PFSK-1 (cell line): ENCODE measurements at regions not wholly inside any gene's neighbourhood (a gene's known extent, or its start where the extent isn't known, plus 50 kb on each side); places are given as distances from the start of the nearest gene placed in this dataset.

Experiments used
- FOXP2 ChIP-seq: optimal IDR thresholded peaks from 2 replicates; pipeline ENCODE3; 2011; ENCODE audit warnings: borderline replicate concordance, control low read depth, inconsistent platforms; ENCODE audit not compliant: insufficient read depth; ENCODE audit errors: extremely low read length, extremely low read depth
- POLR2AphosphoS5 ChIP-seq: IDR thresholded peaks from 2 replicates; pipeline ENCODE4 v1.6.1; 2012; ENCODE audit warnings: low read depth, mild to moderate bottlenecking, control low read depth, low read length, moderate library complexity
- REST ChIP-seq, 2 experiments: IDR thresholded peaks; 2 replicates each; pipeline versions ENCODE4 v1.6.1 to v1.8.0; 2011 to 2012; ENCODE audit warnings: low read depth in 2 of 2, low read length in 2 of 2, control low read depth in 1 of 2, inconsistent platforms in 1 of 2, mild to moderate bottlenecking in 1 of 2, moderate library complexity in 1 of 2; ENCODE audit not compliant: insufficient read depth in 1 of 2
- SIN3A ChIP-seq: IDR thresholded peaks from 2 replicates; pipeline ENCODE4 v1.6.1; 2012; ENCODE audit warnings: mild to moderate bottlenecking, low read length, moderate library complexity, borderline replicate concordance; ENCODE audit not compliant: insufficient read depth
- TAF1 ChIP-seq: IDR thresholded peaks from 2 replicates; pipeline ENCODE4 v1.6.1; 2012; ENCODE audit warnings: low read length, control low read depth, borderline replicate concordance; ENCODE audit not compliant: insufficient read depth

GRCh38 chr14:48435221-48435620 lies 759.8 kb upstream of the MDGA2 start:
- TF ChIP-seq POLR2AphosphoS5 (no peak), FOXP2 (no peak), TAF1 (no peak), SIN3A (no peak), REST (IDR thresholded peaks at IDR 0.05; ENCODE audit: insufficient read depth in 1 of 2, low read depth in 2 of 2, low read length in 2 of 2) (no peak)

GRCh38 chr14:48430805-48431204 lies 755.4 kb upstream of the MDGA2 start:
- no peak for TF ChIP-seq FOXP2
- no peak for TF ChIP-seq REST (IDR thresholded peaks at IDR 0.05; ENCODE audit: insufficient read depth in 1 of 2, low read depth in 2 of 2, low read length in 2 of 2)
- TF ChIP-seq SIN3A = no peak
- TF ChIP-seq POLR2AphosphoS5 = no peak
- no peak for TF ChIP-seq TAF1

- TF ChIP-seq SIN3A = no peak
- TF ChIP-seq TAF1 = no peak
Observed at GRCh38 chr14:48429512-48429911, 754.1 kb upstream of the MDGA2 start.

GRCh38 chr14:48417715-48418500 lies 742.5 kb upstream of the MDGA2 start:
- TF ChIP-seq SIN3A (no peak), REST (IDR thresholded peaks at IDR 0.05; ENCODE audit: insufficient read depth in 1 of 2, low read depth in 2 of 2, low read length in 2 of 2) (no peak), TAF1 (no peak), POLR2AphosphoS5 (no peak), FOXP2 (no peak)

GRCh38 chr14:48401321-48401720 lies 725.9 kb upstream of the MDGA2 start:
- TF ChIP-seq REST (IDR thresholded peaks at IDR 0.05; ENCODE audit: insufficient read depth in 1 of 2, low read depth in 2 of 2, low read length in 2 of 2) = no peak
- no peak for TF ChIP-seq FOXP2
- no peak for TF ChIP-seq TAF1
